ENCODE measurements at regions not wholly inside any gene's neighbourhood (a gene's known extent, or its start where the extent isn't known, plus 50 kb on each side); places are given as distances from the start of the nearest gene placed in this dataset.
A peak's percentile ranks its signal among the peaks of the same experiment; 100 is the strongest.

- H3K36me3 ChIP-seq (ENCODE audit: control insufficient read depth, low read depth, low read length): no peaks in the 10 kb centered on the region
- H3K9ac ChIP-seq (ENCODE audit: low read length): no peak overlapping the region
- H3K27me3 ChIP-seq (ENCODE audit: control insufficient read depth, insufficient read depth, low read length): no peaks in the 10 kb centered on the region
- H3K4me1 ChIP-seq (ENCODE audit: control insufficient read depth, low read depth, low read length): no peaks in the 10 kb centered on the region
- H3K27ac ChIP-seq (ENCODE audit: low read length): no peak overlapping the region
- no peak overlapping the region for H3K4me3 ChIP-seq (ENCODE audit: low read length)
- no peaks in the 10 kb centered on the region for H3K9me3 ChIP-seq (ENCODE audit: control insufficient read depth, low read depth, low read length)
These were observed 83.7 kb upstream of the SLC1A4 start for GRCh38 chr2:64905338-64906024.

GRCh38 chr2:64906853-64907536, 82.2 kb upstream of the SLC1A4 start:
- no peaks in the 10 kb centered on the region for H3K27me3 ChIP-seq (ENCODE audit: control insufficient read depth, insufficient read depth, low read length)
- no peaks in the 10 kb centered on the region for H3K9me3 ChIP-seq (ENCODE audit: control insufficient read depth, low read depth, low read length)
- H3K27ac ChIP-seq (ENCODE audit: low read length): no peak overlapping the region

GRCh38 chr2:64908406-64908805, 80.8 kb upstream of the SLC1A4 start:
- H3K9me3 ChIP-seq (ENCODE audit: control insufficient read depth, low read depth, low read length): no peaks in the 10 kb centered on the region
- H3K27me3 ChIP-seq (ENCODE audit: control insufficient read depth, insufficient read depth, low read length): no peaks in the 10 kb centered on the region
- peaks cover 2% of the 10 kb centered on the region for H3K4me1 ChIP-seq (ENCODE audit: control insufficient read depth, low read depth, low read length)
- H3K36me3 ChIP-seq (ENCODE audit: control insufficient read depth, low read depth, low read length): no peaks in the 10 kb centered on the region
- H3K9ac ChIP-seq (ENCODE audit: low read length): no peak overlapping the region
- H3K27ac ChIP-seq (ENCODE audit: low read length): no peak overlapping the region
- no peak overlapping the region for H3K4me3 ChIP-seq (ENCODE audit: low read length)

More at GRCh38 chr2:64906853-64907536, 82.2 kb upstream of the SLC1A4 start:
- no peak overlapping the region for H3K4me3 ChIP-seq (ENCODE audit: low read length)
- no peaks in the 10 kb centered on the region for H3K4me1 ChIP-seq (ENCODE audit: control insufficient read depth, low read depth, low read length)
- no peak overlapping the region for H3K9ac ChIP-seq (ENCODE audit: low read length)
- H3K36me3 ChIP-seq (ENCODE audit: control insufficient read depth, low read depth, low read length): no peaks in the 10 kb centered on the region

- Histone ChIP-seq H3K9me3 (ENCODE audit: control insufficient read depth, low read depth, low read length) (no peaks in the 10 kb centered on the region), H3K27me3 (ENCODE audit: control insufficient read depth, insufficient read depth, low read length) (no peaks in the 10 kb centered on the region), H3K27ac (ENCODE audit: low read length) (no peak overlapping the region), H3K36me3 (ENCODE audit: control insufficient read depth, low read depth, low read length) (no peaks in the 10 kb centered on the region), H3K9ac (ENCODE audit: low read length) (no peak overlapping the region), H3K4me1 (ENCODE audit: control insufficient read depth, low read depth, low read length) (peaks cover 10% of the 10 kb centered on the region), H3K4me3 (ENCODE audit: low read length) (no peak overlapping the region)
These were observed 78.7 kb upstream of the SLC1A4 start for GRCh38 chr2:64910523-64910922.

- Histone ChIP-seq H3K36me3 (ENCODE audit: control insufficient read depth, low read depth, low read length) (no peaks in the 10 kb centered on the region), H3K27ac (ENCODE audit: low read length) (no peak overlapping the region), H3K4me1 (ENCODE audit: control insufficient read depth, low read depth, low read length) (peaks cover 10% of the 10 kb centered on the region), H3K27me3 (ENCODE audit: control insufficient read depth, insufficient read depth, low read length) (no peaks in the 10 kb centered on the region), H3K9me3 (ENCODE audit: control insufficient read depth, low read depth, low read length) (no peaks in the 10 kb centered on the region), H3K9ac (ENCODE audit: low read length) (no peak overlapping the region), H3K4me3 (ENCODE audit: low read length) (no peak overlapping the region)
These were observed 78.2 kb upstream of the SLC1A4 start for GRCh38 chr2:64910972-64911433.

GRCh38 chr2:64913357-64913869, 75.8 kb upstream of the SLC1A4 start:
- no peak overlapping the region for H3K9ac ChIP-seq (ENCODE audit: low read length)
- no peak overlapping the region for H3K27ac ChIP-seq (ENCODE audit: low read length)
- H3K4me1 ChIP-seq (ENCODE audit: control insufficient read depth, low read depth, low read length): peaks cover 17% of the 10 kb centered on the region

GRCh38 chr2:64914247-64914646, 75.0 kb upstream of the SLC1A4 start:
- H3K9me3 ChIP-seq (ENCODE audit: control insufficient read depth, low read depth, low read length): no peaks in the 10 kb centered on the region
- H3K9ac ChIP-seq (ENCODE audit: low read length): no peak overlapping the region
- H3K4me1 ChIP-seq (ENCODE audit: control insufficient read depth, low read depth, low read length): peaks cover 25% of the 10 kb centered on the region
- H3K4me3 ChIP-seq (ENCODE audit: low read length): no peak overlapping the region
- no peaks in the 10 kb centered on the region for H3K36me3 ChIP-seq (ENCODE audit: control insufficient read depth, low read depth, low read length)
- H3K27me3 ChIP-seq (ENCODE audit: control insufficient read depth, insufficient read depth, low read length): peaks cover 5% of the 10 kb centered on the region
- no peak overlapping the region for H3K27ac ChIP-seq (ENCODE audit: low read length)

More at GRCh38 chr2:64913357-64913869, 75.8 kb upstream of the SLC1A4 start:
- Histone ChIP-seq H3K36me3 (ENCODE audit: control insufficient read depth, low read depth, low read length) (no peaks in the 10 kb centered on the region), H3K27me3 (ENCODE audit: control insufficient read depth, insufficient read depth, low read length) (no peaks in the 10 kb centered on the region), H3K4me3 (ENCODE audit: low read length) (no peak overlapping the region), H3K9me3 (ENCODE audit: control insufficient read depth, low read depth, low read length) (no peaks in the 10 kb centered on the region)

- Histone ChIP-seq H3K27ac (ENCODE audit: low read length) (no peak overlapping the region), H3K36me3 (ENCODE audit: control insufficient read depth, low read depth, low read length) (no peaks in the 10 kb centered on the region), H3K4me3 (ENCODE audit: low read length) (no peak overlapping the region), H3K27me3 (ENCODE audit: control insufficient read depth, insufficient read depth, low read length) (peaks cover 11% of the 10 kb centered on the region), H3K4me1 (ENCODE audit: control insufficient read depth, low read depth, low read length) (peaks cover 25% of the 10 kb centered on the region), H3K9ac (ENCODE audit: low read length) (no peak overlapping the region), H3K9me3 (ENCODE audit: control insufficient read depth, low read depth, low read length) (no peaks in the 10 kb centered on the region)
These were observed 74.3 kb upstream of the SLC1A4 start for GRCh38 chr2:64914735-64915509.

GRCh38 chr2:64915510-64915900, 73.7 kb upstream of the SLC1A4 start:
- Histone ChIP-seq H3K4me1 (ENCODE audit: control insufficient read depth, low read depth, low read length) (peaks cover 25% of the 10 kb centered on the region), H3K27ac (ENCODE audit: low read length) (no peak overlapping the region), H3K36me3 (ENCODE audit: control insufficient read depth, low read depth, low read length) (no peaks in the 10 kb centered on the region), H3K9me3 (ENCODE audit: control insufficient read depth, low read depth, low read length) (no peaks in the 10 kb centered on the region), H3K27me3 (ENCODE audit: control insufficient read depth, insufficient read depth, low read length) (peaks cover 11% of the 10 kb centered on the region), H3K9ac (ENCODE audit: low read length) (no peak overlapping the region), H3K4me3 (ENCODE audit: low read length) (no peak overlapping the region)

- H3K9me3 ChIP-seq (ENCODE audit: control insufficient read depth, low read depth, low read length): no peaks in the 10 kb centered on the region
- no peaks in the 10 kb centered on the region for H3K36me3 ChIP-seq (ENCODE audit: control insufficient read depth, low read depth, low read length)
- H3K4me1 ChIP-seq (ENCODE audit: control insufficient read depth, low read depth, low read length): peaks cover 27% of the 10 kb centered on the region
- no peak overlapping the region for H3K9ac ChIP-seq (ENCODE audit: low read length)
- H3K27me3 ChIP-seq (ENCODE audit: control insufficient read depth, insufficient read depth, low read length): peaks cover 11% of the 10 kb centered on the region
- no peak overlapping the region for H3K27ac ChIP-seq (ENCODE audit: low read length)
- peak overlapping the region; percentile 68 for H3K4me3 ChIP-seq (ENCODE audit: low read length)
These were observed 70.8 kb upstream of the SLC1A4 start for GRCh38 chr2:64918220-64918886.

- H3K27me3 ChIP-seq (ENCODE audit: control insufficient read depth, insufficient read depth, low read length): peaks cover 11% of the 10 kb centered on the region
- no peaks in the 10 kb centered on the region for H3K9me3 ChIP-seq (ENCODE audit: control insufficient read depth, low read depth, low read length)
- no peak overlapping the region for H3K9ac ChIP-seq (ENCODE audit: low read length)
- no peak overlapping the region for H3K27ac ChIP-seq (ENCODE audit: low read length)
- no peak overlapping the region for H3K4me3 ChIP-seq (ENCODE audit: low read length)
- H3K4me1 ChIP-seq (ENCODE audit: control insufficient read depth, low read depth, low read length): peaks cover 22% of the 10 kb centered on the region
- no peaks in the 10 kb centered on the region for H3K36me3 ChIP-seq (ENCODE audit: control insufficient read depth, low read depth, low read length)
These were observed 69.9 kb upstream of the SLC1A4 start for GRCh38 chr2:64919261-64919660.
